HL-60 (cell line): ENCODE measurements at regions not wholly inside any gene's neighbourhood (a gene's known extent, or its start where the extent isn't known, plus 50 kb on each side); places are given as distances from the start of the nearest gene placed in this dataset.

Source experiments
- CTCF ChIP-seq: IDR thresholded peaks from one replicate; pipeline ENCODE4 v1.5.1; 2011; ENCODE audit warnings: low read length, control low read depth, inconsistent platforms; ENCODE audit not compliant: insufficient read depth
- GABPA ChIP-seq: IDR thresholded peaks from 2 replicates; pipeline ENCODE4 v1.6.1; 2012; ENCODE audit warnings: low read depth
- POLR2AphosphoS5 ChIP-seq: IDR thresholded peaks from 2 replicates; pipeline ENCODE4 v1.6.1; 2012; ENCODE audit warnings: low read depth
- REST ChIP-seq: IDR thresholded peaks from 2 replicates; pipeline ENCODE4 v1.6.1; 2012; ENCODE audit warnings: low read depth; ENCODE audit not compliant: insufficient replicate concordance
- SPI1 ChIP-seq: IDR thresholded peaks from 2 replicates; pipeline ENCODE4 v1.6.1; 2012; ENCODE audit warnings: low read depth, mild to moderate bottlenecking, borderline replicate concordance

- TF ChIP-seq CTCF (no peak), POLR2AphosphoS5 (no peak), REST (no peak), GABPA (no peak), SPI1 (no peak)
Measured at GRCh38 chr13:44149821-44150220, 223.8 kb upstream of the SERP2 start.
